GM12874 (cell line): ENCODE measurements at regions not wholly inside any gene's neighbourhood (a gene's known extent, or its start where the extent isn't known, plus 50 kb on each side); places are given as distances from the start of the nearest gene placed in this dataset.

Experiments
- CTCF ChIP-seq: IDR thresholded peaks from 2 replicates; pipeline ENCODE4 v1.5.1; 2011; ENCODE audit warnings: low read depth, mild to moderate bottlenecking, control low read depth, low read length, moderate library complexity; ENCODE audit not compliant: insufficient read depth

GRCh38 chr3:36305929-36306520 lies 74.3 kb upstream of the STAC start:
- TF ChIP-seq CTCF = no peak

GRCh38 chr3:36309092-36309491 lies 71.2 kb upstream of the STAC start:
- TF ChIP-seq CTCF = no peak

- TF ChIP-seq CTCF = no peak
Measured at GRCh38 chr3:36312351-36312750, 68.0 kb upstream of the STAC start.

- no peak for TF ChIP-seq CTCF
Measured at GRCh38 chr3:36317915-36318314, 62.4 kb upstream of the STAC start.

GRCh38 chr3:36318621-36319200 lies 61.6 kb upstream of the STAC start:
- TF ChIP-seq CTCF = no peak

- no peak for TF ChIP-seq CTCF
Measured at GRCh38 chr3:36319680-36320079, 60.6 kb upstream of the STAC start.
